C4-2B (cell line): ENCODE measurements at regions not wholly inside any gene's neighbourhood (a gene's known extent, or its start where the extent isn't known, plus 50 kb on each side); places are given as distances from the start of the nearest gene placed in this dataset.

Source experiments
- H3K27ac ChIP-seq: fragments of 450-650 bp; 2 replicates; pipeline ENCODE4 v1.5.1; 2017
- ZFX ChIP-seq: fragments of 450-650 bp; IDR thresholded peaks from 2 replicates; pipeline ENCODE4 v1.6.1; 2017
- TF ChIP-seq, protein P1 (sequence below): fragments of 450-650 bp; conservative IDR thresholded peaks from 2 replicates; pipeline ENCODE4 v1.5.1; 2017; ENCODE audit warnings: mild to moderate bottlenecking

DNA sequence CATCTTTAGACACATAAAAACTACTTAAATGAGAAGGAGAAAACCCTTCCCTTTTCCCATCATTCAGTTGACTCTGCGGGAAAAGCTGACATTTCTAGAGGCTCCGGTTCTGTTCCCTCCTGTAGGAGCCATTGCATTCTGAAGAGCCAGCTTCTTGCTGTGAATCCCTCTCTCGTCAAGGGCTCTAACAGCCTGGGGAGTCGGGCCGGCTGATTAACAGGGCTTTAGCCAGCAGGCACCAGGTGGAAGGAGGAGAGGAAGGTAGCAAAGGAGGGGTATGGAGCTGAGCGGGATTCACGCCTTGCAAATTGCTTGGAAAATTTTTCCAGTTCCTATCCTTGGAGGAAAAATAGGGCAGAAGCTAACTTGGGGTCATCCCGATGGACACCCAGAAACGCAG, 108.3 kb upstream of the UBE2E1 start:
- TF ChIP-seq, protein P1, sequence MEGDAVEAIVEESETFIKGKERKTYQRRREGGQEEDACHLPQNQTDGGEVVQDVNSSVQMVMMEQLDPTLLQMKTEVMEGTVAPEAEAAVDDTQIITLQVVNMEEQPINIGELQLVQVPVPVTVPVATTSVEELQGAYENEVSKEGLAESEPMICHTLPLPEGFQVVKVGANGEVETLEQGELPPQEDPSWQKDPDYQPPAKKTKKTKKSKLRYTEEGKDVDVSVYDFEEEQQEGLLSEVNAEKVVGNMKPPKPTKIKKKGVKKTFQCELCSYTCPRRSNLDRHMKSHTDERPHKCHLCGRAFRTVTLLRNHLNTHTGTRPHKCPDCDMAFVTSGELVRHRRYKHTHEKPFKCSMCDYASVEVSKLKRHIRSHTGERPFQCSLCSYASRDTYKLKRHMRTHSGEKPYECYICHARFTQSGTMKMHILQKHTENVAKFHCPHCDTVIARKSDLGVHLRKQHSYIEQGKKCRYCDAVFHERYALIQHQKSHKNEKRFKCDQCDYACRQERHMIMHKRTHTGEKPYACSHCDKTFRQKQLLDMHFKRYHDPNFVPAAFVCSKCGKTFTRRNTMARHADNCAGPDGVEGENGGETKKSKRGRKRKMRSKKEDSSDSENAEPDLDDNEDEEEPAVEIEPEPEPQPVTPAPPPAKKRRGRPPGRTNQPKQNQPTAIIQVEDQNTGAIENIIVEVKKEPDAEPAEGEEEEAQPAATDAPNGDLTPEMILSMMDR, result no peak
- TF ChIP-seq ZFX, result no peak
- H3K27ac ChIP-seq, result no peak overlapping the region

DNA sequence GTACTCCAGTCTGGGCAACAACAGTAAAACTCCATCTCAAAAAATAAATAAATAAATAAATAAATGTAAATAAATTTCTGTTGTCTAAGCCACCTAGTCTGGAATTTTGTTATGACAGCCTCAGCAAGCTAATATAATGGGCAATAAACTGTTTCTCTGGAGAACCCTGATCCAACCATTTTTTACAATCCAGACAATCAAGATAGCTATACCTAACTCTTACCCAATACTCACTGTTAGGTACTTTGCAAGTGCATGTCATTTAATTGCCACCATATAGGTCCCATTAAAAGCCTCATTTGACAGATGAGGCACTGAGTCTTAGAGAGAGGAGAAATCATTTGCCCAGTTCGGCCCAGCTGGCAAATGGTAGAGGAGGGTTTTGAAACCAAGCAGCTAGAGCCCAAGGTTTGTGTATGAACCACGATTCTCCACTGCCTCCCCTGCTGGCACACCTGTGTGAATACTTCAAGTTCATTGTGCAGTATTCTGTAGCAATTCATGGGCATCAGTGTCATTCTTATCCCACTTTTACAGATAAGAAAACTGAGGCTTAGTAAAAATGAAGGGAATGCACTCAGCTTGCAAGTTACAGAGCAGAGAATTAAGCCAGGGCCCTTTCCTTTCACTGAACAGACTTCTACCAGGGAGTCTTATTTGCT, 107.0 kb upstream of the UBE2E1 start:
- no peak overlapping the region for H3K27ac ChIP-seq
- no peak for TF ChIP-seq ZFX
- TF ChIP-seq, protein P1, result no peak

DNA sequence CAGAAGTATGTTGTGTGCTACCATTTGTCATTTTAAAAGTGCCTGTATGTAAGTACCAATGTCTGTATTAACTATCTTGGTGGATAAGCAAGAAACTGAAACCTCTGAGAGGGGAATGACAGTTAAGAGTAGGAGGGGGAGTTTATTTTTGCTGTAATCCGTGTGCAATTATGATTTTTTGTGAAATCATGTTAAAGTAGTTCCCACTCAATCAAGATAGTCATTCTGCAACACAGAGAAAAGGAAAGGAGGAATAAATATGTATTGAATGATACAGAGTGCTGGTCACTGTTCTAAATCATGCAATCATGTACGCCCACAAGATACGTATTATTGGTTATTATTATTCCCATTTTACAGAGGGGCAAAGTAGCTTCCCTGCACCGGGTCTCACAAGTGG, 105.1 kb upstream of the UBE2E1 start:
- no peak overlapping the region for H3K27ac ChIP-seq
- TF ChIP-seq ZFX, result no peak
- TF ChIP-seq, protein P1, result no peak

DNA sequence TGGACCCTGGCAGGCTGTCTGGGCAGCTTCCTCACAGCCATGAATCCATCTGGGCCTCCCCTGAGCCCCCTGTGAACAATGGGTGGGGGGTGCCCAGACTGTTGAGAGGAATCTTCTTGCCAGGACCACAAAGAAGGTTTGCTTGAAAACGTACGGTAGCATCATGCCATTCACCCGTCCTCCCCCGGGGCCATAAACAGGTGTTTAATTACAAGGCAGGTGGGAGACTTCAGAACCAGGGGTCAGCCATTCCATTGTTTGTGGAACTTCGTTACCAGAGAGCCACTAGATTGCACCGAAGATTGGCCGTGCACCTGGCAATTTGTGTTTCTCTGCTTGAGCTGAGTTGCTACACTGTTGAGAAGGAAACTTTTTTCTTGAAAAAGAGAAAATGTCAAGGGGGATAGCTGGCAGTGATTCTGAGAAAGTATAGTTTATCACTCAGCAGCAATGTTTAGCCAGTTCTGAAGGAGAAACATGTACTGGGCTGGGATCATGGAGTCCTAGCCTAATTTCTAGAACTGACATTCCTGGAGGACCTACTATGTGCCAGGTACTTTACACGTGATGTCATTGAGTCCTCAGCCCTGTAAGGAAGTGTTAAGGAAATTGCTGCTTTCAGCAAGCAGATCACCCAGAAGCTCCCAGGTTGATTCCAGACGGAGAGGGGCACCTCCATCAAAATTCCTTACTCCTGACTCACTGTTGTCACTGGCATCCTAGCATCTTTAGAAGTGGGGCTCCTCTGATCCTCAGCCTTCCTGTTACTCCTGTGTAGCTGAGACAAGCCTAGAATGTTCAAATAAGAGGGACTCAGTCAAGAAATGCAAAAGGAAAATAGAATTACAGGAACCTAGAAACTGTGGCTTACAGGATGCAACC, 103.8 kb upstream of the UBE2E1 start:
- TF ChIP-seq, protein P1, result no peak
- no peak for TF ChIP-seq ZFX
- no peak overlapping the region for H3K27ac ChIP-seq

DNA sequence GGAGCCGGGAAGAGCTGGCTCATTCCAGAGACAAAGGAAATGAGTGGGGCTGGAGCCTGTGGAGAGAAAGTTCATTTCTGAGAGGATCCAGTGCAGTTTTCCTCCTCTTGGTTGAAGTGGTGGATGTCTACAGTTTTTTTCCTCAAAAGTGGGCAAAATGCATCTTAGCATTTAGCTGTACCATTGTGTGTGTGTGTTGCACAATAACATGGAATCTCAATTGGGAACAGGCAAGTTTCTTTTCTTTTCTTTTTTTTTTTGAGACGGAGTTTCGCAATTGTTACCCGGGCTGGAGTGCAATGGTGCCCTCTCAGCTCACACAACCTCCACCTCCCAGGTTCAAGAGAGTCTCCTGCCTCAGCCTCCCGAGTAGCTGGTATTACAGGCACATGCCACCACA, 101.5 kb upstream of the UBE2E1 start:
- TF ChIP-seq, protein P1, result no peak
- TF ChIP-seq ZFX, result no peak
- no peak overlapping the region for H3K27ac ChIP-seq

DNA sequence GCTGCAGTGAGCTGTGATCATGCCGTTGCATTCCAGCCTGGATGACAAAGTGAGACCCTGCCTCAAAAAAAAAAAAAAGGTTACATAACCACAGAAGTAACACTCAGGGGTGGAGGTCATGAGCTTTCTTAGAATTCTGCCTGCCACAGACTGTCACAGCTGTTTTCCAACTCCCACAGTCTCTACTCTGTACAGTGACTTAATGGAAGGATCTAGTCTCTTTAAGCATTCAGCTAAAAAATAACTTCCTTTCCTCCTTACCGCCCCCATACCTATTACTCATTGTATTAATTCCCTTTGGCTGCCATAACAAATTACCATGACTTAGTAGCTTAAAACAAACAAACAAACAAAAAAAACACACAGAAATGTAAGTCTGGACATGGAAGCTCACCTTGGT, 99.6 kb upstream of the UBE2E1 start:
- TF ChIP-seq, protein P1, result no peak
- TF ChIP-seq ZFX, result no peak
- no peak overlapping the region for H3K27ac ChIP-seq

DNA sequence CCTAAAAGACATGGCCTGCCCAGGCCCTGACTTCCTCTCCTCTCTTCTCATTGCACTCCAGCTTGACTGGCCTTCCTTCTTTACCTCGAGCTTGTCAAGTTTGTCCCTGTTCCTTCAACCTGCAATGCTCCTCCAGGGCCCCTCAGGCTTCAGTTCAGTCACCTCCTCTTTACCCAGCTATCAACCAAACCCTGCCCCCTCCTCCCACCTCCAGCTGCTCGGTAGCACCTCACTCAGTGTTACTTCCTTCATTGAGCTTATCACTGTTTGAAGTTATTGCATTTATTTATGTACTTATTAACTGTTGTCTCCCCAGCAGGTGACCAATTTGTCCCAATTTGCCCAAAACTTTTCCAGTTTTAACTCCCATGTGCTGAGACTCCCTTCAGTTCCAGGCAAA, 95.8 kb upstream of the UBE2E1 start:
- H3K27ac ChIP-seq, result no peak overlapping the region
- no peak for TF ChIP-seq ZFX
- TF ChIP-seq, protein P1, result no peak
